ENCODE measurements at regions not wholly inside any gene's neighbourhood (a gene's known extent, or its start where the extent isn't known, plus 50 kb on each side); places are given as distances from the start of the nearest gene placed in this dataset.

- Histone ChIP-seq H2AK5ac (ENCODE audit: low read depth, low read length) (no peak overlapping the region), H2BK120ac (ENCODE audit: low read depth, low read length) (no peak overlapping the region), H3K18ac (ENCODE audit: low read depth, low read length) (no peak overlapping the region), H3K9me1 (ENCODE audit: insufficient read depth, low read length) (no peaks in the 10 kb centered on the region), H3K4me3 (ENCODE audit: insufficient read depth, low read depth, low read length) (no peak overlapping the region), H3K4ac (ENCODE audit: low read depth, low read length) (no peak overlapping the region), H4K5ac (ENCODE audit: low read depth, low read length) (no peak overlapping the region), H3K27ac (ENCODE audit: insufficient read depth, low read length) (no peak overlapping the region), H3K4me1 (ENCODE audit: control insufficient read depth, insufficient read depth, low read length) (no peaks in the 10 kb centered on the region), H2BK20ac (ENCODE audit: low read depth, low read length) (no peak overlapping the region), H3K4me2 (ENCODE audit: low read depth, low read length) (no peak overlapping the region), H3K9me3 (ENCODE audit: control insufficient read depth, insufficient read depth, low read length) (no peaks in the 10 kb centered on the region), H4K91ac (ENCODE audit: insufficient read depth, low read depth, low read length) (no peak overlapping the region), H3K14ac (replicated peaks; ENCODE audit: low read depth, low read length) (no peak overlapping the region), H2BK5ac (ENCODE audit: low read depth, low read length, poor library complexity, severe bottlenecking) (no peak overlapping the region), H2AK9ac (replicated peaks; ENCODE audit: low read depth, low read length, poor library complexity) (no peak overlapping the region), H3K79me1 (ENCODE audit: low read depth in 1 of 2, low read length in 2 of 2) (no peaks in the 10 kb centered on the region), H4K8ac (ENCODE audit: low read depth in 2 of 2, low read length in 2 of 2) (no peak overlapping the region), H2AFZ (replicated peaks; ENCODE audit: low read length, poor library complexity) (no peak overlapping the region), H3K23ac (ENCODE audit: low read depth, low read length) (no peak overlapping the region), H3K27me3 (ENCODE audit: control insufficient read depth, insufficient read depth, low read length) (no peaks in the 10 kb centered on the region), H3K36me3 (ENCODE audit: control insufficient read depth, insufficient read depth, low read length) (no peaks in the 10 kb centered on the region), H2BK15ac (ENCODE audit: low read depth, low read length) (no peak overlapping the region), H3K56ac (ENCODE audit: extremely low read depth, insufficient read depth, low read length) (no peak overlapping the region), H4K20me1 (ENCODE audit: insufficient read depth, low read length) (no peaks in the 10 kb centered on the region), H3K9ac (ENCODE audit: low read depth, low read length) (no peak overlapping the region)
- WGBS, 2 experiments (ENCODE audit: extremely low coverage in 2 of 2, insufficient read length in 1 of 2) = no CpG with 5 or more reads among the region's 4 CpGs
- dilution Hi-C loops (cut with HindIII; ENCODE audit: low sequenced_read_pairs, unreplicated experiment) = no loop called here
- in situ Hi-C loops (cut with MboI; ENCODE audit: low sequenced_read_pairs) = no loop called here
- ATAC-seq (ENCODE audit: low read depth) (no peak), DNase-seq (no peak)
- TF ChIP-seq USF2 (IDR thresholded peaks at IDR 0.05; ENCODE audit: low read depth, low read length) = no peak
- TF ChIP-seq CHD1 (IDR thresholded peaks at IDR 0.05; ENCODE audit: low read depth, low read length) = no peak
- TF ChIP-seq RFX5 (IDR thresholded peaks at IDR 0.05; ENCODE audit: low read depth, low read length) = no peak
- no peak for TF ChIP-seq BHLHE40 (IDR thresholded peaks at IDR 0.05; ENCODE audit: low read depth, low read length)
- no peak for TF ChIP-seq MAFK (IDR thresholded peaks at IDR 0.05; ENCODE audit: low read depth, low read length)
- no peak for TF ChIP-seq RAD21 (IDR thresholded peaks at IDR 0.05; ENCODE audit: low read length)
- TF ChIP-seq CTCF (conservative IDR thresholded peaks at IDR 0.05; ENCODE audit: low read depth, low read length) = no peak
- TF ChIP-seq ELK1 (IDR thresholded peaks at IDR 0.05; ENCODE audit: borderline replicate concordance, low read depth, low read length) = no peak
- TF ChIP-seq POLR2A (IDR thresholded peaks at IDR 0.05; ENCODE audit: low read depth, low read length) = no peak
- TF ChIP-seq NFE2L2 (IDR thresholded peaks at IDR 0.05; ENCODE audit: low read depth, low read length) = no peak
- TF ChIP-seq RCOR1 (IDR thresholded peaks at IDR 0.05; ENCODE audit: insufficient replicate concordance, low read length) = no peak
- no peak for TF ChIP-seq FOS (IDR thresholded peaks at IDR 0.05; ENCODE audit: low read depth, low read length)
- TF ChIP-seq MXI1 (IDR thresholded peaks at IDR 0.05; ENCODE audit: borderline replicate concordance, low read depth, low read length) = no peak
- no peak for TF ChIP-seq SMC3 (IDR thresholded peaks at IDR 0.05; ENCODE audit: low read depth, low read length)
- TF ChIP-seq MAZ (IDR thresholded peaks at IDR 0.05; ENCODE audit: borderline replicate concordance, low read depth, low read length) = no peak
- no peak for TF ChIP-seq CEBPB (IDR thresholded peaks at IDR 0.05; ENCODE audit: low read depth, low read length)
- intact Hi-C loops (cut with micrococcal nuclease) = loop anchor here (10.0 kb wide), 1 partner anchor 59 kb away; no protein-coding TSS in a partner anchor
- ChIA-PET POLR2A (ENCODE audit: unreplicated experiment) (no interaction called here), CTCF (no interaction called here)
- BruUV-seq (replicated peaks) = no TSS peak
Measured at GRCh38 chr1:118303534-118303933, 118.5 kb upstream of the SPAG17 start.
